Tibial nerve (tissue), 4 donors: ENCODE measurements at regions not wholly inside any gene's neighbourhood (a gene's known extent, or its start where the extent isn't known, plus 50 kb on each side); places are given as distances from the start of the nearest gene placed in this dataset.
A peak's percentile ranks its signal among the peaks of the same experiment; 100 is the strongest.
"Not testable (repeated sequence)": the region's sequence is repeated elsewhere in the genome, so short reads cannot be mapped to it uniquely, and the experiment has no call there.

Experiments
- DNase-seq, 2 donors: peaks; one replicate each; pipeline ENCODE4 v3.0.0-alpha.2; 2019; ENCODE audit warnings: low spot score in 2 of 2
- H3K27ac ChIP-seq, 4 donors: fragments of 200-600 bp; sonication (generic) in 3 of 4; one replicate each; pipeline ENCODE4 v1.5.1; 2017 to 2019; ENCODE audit warnings: mild to moderate bottlenecking in 1 of 4
- H3K27me3 ChIP-seq, 2 donors: fragments of 200-600 bp; sonication (generic) in 1 of 2; one replicate each; pipeline versions ENCODE4 v1.5.1 to v1.6.0; 2017 to 2019
- H3K36me3 ChIP-seq, 3 donors: fragments of 200-600 bp; sonication (generic); one replicate each; pipeline ENCODE4 v1.5.1; 2018 to 2019
- H3K4me1 ChIP-seq, 4 donors: fragments of 200-600 bp; sonication (generic) in 3 of 4; one replicate each; pipeline ENCODE4 v1.5.1; 2017 to 2019
- H3K4me3 ChIP-seq, 4 donors: fragments of 200-600 bp; sonication (generic) in 3 of 4; one replicate each; pipeline ENCODE4 v1.5.1; 2017 to 2019; ENCODE audit warnings: mild to moderate bottlenecking in 1 of 4, moderate library complexity in 1 of 4
- H3K9me3 ChIP-seq, 4 donors: fragments of 200-600 bp; sonication (generic) in 3 of 4; one replicate each; pipeline ENCODE4 v1.5.1; 2017 to 2019
- WGBS, 2 donors: methylation state at CpG; one replicate each; pipeline ENCODE4 v1.1.5; 2018; 5-methylcytosine and 5-hydroxymethylcytosine counted together
- TF ChIP-seq, protein P1 (sequence below), 5 experiments: fragments of 200-600 bp in 3 of 5; fragments of 450-650 bp in 2 of 5; sonication (generic) in 3 of 5; IDR thresholded peaks; one replicate each; pipeline ENCODE4 v1.5.1; 2016 to 2019; ENCODE audit warnings: antibody characterized with exemption in 5 of 5, mild to moderate bottlenecking in 3 of 5, moderate library complexity in 2 of 5

DNA sequence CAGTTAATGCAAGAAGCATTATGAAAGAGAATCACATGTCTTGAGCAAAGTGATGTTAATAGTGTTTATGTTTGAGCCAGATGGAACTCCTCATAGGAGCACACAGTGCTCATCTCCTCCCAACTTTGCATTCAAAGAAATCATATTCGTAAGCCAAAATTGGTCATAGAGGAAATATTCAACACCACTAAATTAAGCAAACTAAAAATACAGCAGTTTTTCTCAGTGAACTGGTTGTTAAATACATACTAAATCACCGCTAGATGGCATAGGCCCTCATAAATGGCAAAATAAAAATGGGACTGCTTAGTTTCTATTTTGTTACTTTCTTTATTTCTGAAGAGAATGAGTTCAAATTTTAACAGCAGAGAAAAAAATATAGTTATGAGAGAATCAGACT, 114.3 kb downstream of the SYT15 start:
- H3K36me3 ChIP-seq, DNase-seq, H3K27ac ChIP-seq, H3K27me3 ChIP-seq, H3K9me3 ChIP-seq, H3K4me3 ChIP-seq, H3K4me1 ChIP-seq: not testable (repeated sequence)
- 0% methylated on average over 1 to 2 of the region's 2 CpGs for WGBS, 2 donors
- TF ChIP-seq, protein P1, sequence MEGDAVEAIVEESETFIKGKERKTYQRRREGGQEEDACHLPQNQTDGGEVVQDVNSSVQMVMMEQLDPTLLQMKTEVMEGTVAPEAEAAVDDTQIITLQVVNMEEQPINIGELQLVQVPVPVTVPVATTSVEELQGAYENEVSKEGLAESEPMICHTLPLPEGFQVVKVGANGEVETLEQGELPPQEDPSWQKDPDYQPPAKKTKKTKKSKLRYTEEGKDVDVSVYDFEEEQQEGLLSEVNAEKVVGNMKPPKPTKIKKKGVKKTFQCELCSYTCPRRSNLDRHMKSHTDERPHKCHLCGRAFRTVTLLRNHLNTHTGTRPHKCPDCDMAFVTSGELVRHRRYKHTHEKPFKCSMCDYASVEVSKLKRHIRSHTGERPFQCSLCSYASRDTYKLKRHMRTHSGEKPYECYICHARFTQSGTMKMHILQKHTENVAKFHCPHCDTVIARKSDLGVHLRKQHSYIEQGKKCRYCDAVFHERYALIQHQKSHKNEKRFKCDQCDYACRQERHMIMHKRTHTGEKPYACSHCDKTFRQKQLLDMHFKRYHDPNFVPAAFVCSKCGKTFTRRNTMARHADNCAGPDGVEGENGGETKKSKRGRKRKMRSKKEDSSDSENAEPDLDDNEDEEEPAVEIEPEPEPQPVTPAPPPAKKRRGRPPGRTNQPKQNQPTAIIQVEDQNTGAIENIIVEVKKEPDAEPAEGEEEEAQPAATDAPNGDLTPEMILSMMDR (IDR thresholded peaks at IDR 0.05), result peak in 1 of 5 experiments; percentile 6

DNA sequence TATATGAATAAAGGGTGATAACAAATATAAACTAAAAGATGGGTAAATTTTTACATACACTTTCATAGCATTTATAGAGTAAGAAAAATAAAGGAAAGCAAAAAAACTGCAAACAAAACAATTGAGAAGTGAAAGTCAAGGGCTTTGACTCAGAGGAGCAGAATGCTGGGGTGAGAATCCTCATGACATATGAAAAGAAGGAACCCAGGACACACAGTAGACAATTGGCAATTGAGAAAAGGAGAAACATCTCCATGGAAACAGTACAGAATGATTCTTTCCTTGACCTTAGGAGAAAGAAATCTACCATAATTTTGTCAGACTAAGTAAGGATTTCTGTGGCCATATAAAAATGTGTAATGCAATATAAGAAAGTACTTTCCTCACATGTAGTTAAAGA, 138.3 kb downstream of the SYT15 start:
- not testable (repeated sequence) for H3K9me3 ChIP-seq, H3K4me1 ChIP-seq, DNase-seq, H3K27me3 ChIP-seq, H3K36me3 ChIP-seq, H3K27ac ChIP-seq, H3K4me3 ChIP-seq

DNA sequence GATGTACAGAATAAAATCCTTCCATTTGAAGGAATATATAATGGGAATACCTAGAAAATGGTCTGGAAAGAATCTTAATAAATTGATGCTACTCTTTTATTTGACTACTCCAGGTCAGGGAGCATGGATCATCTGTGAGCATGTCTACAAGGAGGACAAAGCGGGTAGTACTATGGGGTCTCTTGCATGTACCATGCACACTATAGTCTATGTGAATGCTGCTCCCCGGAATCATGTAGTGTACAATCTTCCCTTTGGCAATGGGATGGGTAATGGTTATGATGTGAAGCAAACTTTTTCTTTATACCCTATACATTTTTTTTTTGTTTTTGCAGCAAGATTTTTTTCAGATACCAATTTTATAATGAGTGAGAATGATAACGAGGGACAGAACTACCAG, 139.1 kb downstream of the SYT15 start:
- not testable (repeated sequence) for H3K27me3 ChIP-seq, H3K4me1 ChIP-seq, H3K4me3 ChIP-seq, H3K36me3 ChIP-seq, H3K9me3 ChIP-seq, H3K27ac ChIP-seq, DNase-seq
- 89 to 90% methylated on average over 3 of the region's 3 CpGs for WGBS, 2 donors

DNA sequence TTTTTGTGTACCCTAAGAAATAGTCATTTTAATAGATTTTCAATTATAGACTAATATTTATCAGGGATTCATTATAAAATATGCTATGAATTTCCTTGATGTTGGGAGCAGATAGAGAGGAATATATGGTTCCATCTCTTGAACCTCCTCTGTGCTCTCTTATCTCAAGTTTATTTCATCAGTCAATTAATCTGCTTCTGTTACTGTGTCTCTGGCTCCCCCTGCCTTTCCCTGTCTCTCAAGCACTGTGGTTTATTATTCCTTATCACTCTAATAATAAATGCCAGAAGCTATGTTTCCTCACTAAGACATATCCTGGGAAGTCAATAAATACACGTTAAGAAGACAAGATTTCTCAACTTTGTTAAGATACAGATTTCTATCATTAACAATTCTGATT, 141.5 kb downstream of the SYT15 start:
- WGBS, 2 donors, result no CpG with 5 or more reads among the region's 1 CpG
- TF ChIP-seq, protein P1 (IDR thresholded peaks at IDR 0.05), result peak in 1 of 5 experiments; percentile 5
- not testable (repeated sequence) for H3K36me3 ChIP-seq, H3K9me3 ChIP-seq, H3K4me1 ChIP-seq, H3K27me3 ChIP-seq, H3K27ac ChIP-seq, H3K4me3 ChIP-seq
- DNase-seq, result peak in 1 of 2 donors; percentile 4

DNA sequence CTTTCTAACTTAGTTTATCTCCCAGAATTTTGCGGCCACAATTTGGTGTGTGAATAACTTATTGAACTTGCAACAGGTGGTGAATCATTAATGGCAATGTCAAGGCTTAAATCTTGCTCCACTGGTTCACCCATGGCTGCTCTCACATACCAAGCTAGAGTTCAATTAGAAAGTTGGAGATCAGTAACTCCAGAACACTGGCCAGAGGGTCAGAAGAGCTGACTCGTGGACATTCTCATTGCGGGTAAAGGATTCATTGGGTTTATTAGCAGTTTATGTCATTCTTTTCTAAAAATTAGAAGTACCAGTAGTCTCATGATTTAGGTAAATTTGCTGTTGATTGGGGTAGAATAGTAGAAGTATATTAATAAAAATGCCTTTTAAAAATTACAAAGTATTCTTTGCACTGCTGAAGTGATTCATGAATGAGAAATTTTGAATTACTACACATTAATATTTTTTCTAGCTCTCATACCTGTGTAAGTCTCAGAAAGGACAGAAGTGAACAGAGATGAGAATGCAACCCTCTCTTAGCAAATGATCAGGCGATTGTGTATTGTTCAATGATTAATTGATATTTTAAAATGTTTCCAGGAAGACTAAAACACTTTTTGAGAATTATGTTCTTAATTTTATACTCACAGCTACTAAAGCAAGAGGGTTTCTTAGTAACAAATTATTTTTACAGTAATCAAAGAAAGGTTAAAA, 142.0 kb downstream of the SYT15 start:
- H3K4me1 ChIP-seq, H3K4me3 ChIP-seq, H3K36me3 ChIP-seq, H3K9me3 ChIP-seq, DNase-seq, H3K27me3 ChIP-seq, H3K27ac ChIP-seq: not testable (repeated sequence)
- WGBS, 2 donors, result 92 to 94% methylated on average over 3 to 4 of the region's 4 CpGs

DNA sequence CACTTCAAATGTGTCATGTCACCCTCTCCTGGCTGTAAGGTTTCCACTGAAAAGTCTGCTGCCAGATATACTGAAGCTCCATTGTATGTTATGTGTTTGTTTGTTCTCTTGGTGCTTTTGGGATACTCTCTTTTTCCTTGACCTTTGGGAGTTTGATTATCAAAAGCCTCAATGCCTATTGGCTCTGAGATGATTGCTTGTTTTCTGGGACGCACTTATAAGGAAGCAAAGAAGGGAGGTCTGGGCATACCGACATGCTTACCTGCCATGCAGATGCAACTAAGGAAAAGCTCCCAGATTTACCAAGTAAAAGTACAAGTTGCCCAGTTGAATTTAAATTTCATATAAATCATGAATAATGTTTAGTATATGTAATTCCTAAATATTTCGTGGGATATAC, 145.3 kb downstream of the SYT15 start:
- not testable (repeated sequence) for H3K4me1 ChIP-seq, H3K36me3 ChIP-seq, H3K27me3 ChIP-seq, H3K4me3 ChIP-seq, DNase-seq, H3K9me3 ChIP-seq, H3K27ac ChIP-seq
- WGBS, 2 donors, result 71 to 82% methylated on average over 3 of the region's 3 CpGs

DNA sequence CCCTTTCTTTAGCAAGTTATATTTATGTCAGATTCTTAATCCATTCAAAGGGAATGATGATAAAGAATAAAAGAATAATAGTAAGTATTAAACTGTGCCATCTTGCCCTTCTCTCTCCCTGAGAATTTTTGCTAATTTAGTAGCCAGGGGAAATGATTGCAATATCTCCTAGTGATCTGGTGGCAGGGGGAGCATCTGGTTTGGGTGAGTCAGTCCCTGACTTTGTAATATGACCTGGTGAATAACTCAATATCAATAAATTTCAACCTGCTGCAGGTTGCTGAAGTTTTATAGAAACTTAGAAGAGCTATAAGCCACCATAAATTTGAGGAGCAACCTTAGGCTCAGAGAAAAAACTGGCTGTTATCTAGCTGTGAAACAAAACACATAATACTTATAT, 149.4 kb downstream of the SYT15 start:
- not testable (repeated sequence) for H3K4me3 ChIP-seq, H3K36me3 ChIP-seq, H3K4me1 ChIP-seq, H3K27ac ChIP-seq, H3K9me3 ChIP-seq, DNase-seq, H3K27me3 ChIP-seq

DNA sequence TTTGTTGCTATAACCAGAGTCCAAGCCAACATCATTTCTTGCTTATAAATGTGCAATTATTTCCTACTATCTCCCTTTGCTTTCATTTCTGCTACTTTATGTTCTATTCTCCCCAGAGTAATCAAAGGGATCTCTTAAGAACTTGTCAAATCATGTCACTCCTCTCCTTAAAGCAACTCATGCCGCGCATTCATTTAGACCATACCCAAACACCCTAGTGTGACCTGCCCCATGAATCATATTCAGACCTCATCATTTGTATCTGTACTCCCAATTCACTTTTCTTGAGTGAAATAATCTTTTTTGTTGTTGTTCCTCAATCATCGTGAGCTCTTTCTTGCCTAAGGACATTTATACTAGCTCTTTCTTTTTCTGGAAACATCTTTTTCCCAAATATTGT, 151.8 kb downstream of the SYT15 start:
- not testable (repeated sequence) for H3K27ac ChIP-seq, DNase-seq, H3K27me3 ChIP-seq, H3K36me3 ChIP-seq, H3K4me3 ChIP-seq, H3K9me3 ChIP-seq, H3K4me1 ChIP-seq
- WGBS, 2 donors, result no CpG with 5 or more reads among the region's 3 CpGs

DNA sequence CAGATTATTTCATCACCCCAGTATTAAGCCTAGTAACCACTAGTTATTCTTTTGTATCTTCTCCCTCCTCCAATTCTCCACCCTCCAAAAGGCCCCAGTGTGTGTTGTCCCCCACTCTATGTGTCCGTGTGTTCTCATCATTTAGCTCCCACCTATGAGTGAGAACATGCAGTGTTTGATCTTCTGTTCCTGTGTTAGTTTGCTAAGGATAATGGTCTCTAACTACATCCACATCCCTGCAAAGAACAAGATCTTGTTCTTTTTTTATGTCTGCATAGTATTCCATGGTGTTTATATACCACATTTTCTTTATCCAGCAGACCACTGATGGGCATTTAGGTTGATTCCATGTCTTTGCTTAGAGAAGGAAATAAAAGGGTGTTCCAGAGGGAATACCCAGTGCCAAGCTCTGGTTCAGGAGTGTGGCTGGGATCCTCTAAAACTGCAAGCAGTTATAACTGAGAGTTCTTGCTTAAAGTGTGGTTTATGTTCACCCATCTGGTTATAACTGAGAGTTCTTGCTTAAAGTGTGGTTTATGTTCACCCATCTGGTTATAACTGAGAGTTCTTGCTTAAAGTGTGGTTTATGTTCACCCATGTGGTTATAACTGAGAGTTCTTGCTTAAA, 154.8 kb downstream of the SYT15 start:
- not testable (repeated sequence) for DNase-seq, H3K27me3 ChIP-seq, H3K36me3 ChIP-seq, H3K4me1 ChIP-seq, H3K9me3 ChIP-seq, H3K4me3 ChIP-seq, H3K27ac ChIP-seq
- no CpG with 5 or more reads among the region's 1 CpG for WGBS, 2 donors

DNA sequence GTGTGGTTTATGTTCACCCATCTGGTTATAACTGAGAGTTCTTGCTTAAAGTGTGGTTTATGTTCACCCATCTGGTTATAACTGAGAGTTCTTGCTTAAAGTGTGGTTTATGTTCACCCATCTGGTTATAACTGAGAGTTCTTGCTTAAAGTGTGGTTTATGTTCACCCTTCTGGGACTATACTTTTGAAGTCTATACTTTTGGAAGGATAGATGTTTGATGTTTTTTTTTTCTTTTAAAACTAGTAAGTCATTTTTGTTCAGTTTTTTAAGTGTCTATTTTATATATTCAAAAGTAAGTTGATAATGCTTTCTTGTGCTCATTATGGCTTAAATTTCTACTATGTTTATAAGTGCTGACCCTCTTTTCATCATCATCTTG, 155.3 kb downstream of the SYT15 start:
- H3K36me3 ChIP-seq, H3K27ac ChIP-seq, H3K4me3 ChIP-seq, DNase-seq, H3K4me1 ChIP-seq, H3K27me3 ChIP-seq, H3K9me3 ChIP-seq: not testable (repeated sequence)

DNA sequence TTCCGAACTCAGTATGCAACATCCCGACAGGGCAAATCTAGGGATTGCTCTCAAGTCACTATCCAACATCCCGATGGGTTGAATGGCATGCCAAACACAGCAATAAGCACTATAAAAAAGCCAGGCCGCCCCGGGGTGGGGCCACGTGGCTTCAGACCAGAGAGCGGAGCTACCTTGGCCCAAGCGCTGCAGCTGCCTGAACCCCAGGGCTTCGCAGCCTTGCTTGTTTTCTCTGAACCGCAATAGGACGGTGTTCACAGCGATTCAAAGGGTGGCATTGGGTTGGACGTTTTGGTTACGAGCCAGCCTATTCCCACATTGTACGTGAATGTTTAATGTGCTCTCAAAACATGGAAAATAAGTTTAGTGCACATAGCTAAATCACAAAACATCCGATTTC, 161.0 kb downstream of the SYT15 start:
- not testable (repeated sequence) for DNase-seq, H3K36me3 ChIP-seq, H3K27me3 ChIP-seq, H3K4me1 ChIP-seq, H3K27ac ChIP-seq, H3K9me3 ChIP-seq, H3K4me3 ChIP-seq
- WGBS, 2 donors, result 78% methylated on average over 5 of the region's 16 CpGs; no CpG with 5 or more reads in 1 of the 2 donors

DNA sequence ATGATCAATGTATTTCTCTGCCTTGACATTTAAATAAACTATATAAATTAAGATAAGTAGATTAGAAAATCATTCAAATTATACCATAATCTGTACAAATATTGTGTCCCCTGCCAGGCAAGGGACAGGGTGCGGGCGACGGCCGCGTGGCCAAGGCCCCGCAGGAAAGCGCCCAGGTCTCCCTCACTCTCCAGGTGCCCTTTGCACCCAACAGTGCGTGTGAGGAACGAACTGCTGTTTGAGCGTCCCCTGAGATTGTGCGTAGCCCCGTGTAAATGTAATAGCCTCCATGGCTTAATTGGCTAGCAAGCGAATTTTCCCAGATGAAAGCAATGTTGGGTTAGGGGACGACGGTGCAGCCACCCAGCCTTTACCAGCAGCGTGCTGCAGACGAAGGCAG, 161.4 kb downstream of the SYT15 start:
- not testable (repeated sequence) for H3K27ac ChIP-seq, H3K4me3 ChIP-seq, H3K4me1 ChIP-seq, H3K9me3 ChIP-seq, H3K36me3 ChIP-seq, H3K27me3 ChIP-seq, DNase-seq
- WGBS, 2 donors, result 85 to 86% methylated on average over 2 to 17 of the region's 17 CpGs
